ENCODE measurements at regions not wholly inside any gene's neighbourhood (a gene's known extent, or its start where the extent isn't known, plus 50 kb on each side); places are given as distances from the start of the nearest gene placed in this dataset.

DNA sequence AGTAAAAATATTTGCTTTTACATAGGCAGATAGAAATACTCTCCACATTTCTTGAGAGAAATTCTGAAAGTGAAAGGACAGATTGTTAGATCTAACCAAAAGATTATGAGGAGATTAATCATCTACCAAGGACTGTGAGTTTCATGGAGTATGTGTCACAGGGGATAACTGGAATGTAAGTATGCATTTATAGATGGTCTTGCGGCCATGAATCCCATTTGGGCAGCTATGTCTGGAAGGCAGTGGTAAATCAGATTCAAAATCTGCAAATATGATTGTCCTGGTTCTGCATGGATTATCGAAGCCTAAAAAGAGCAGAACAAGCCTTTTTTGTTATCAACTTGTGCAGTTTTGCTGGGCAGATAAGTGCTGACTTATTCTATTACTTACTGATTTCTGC lies 293.8 kb downstream of the RFPL4B start:
- TF ChIP-seq EZH2 (IDR thresholded peaks at IDR 0.05; ENCODE audit: insufficient read depth, low read length): no peak
- TF ChIP-seq, protein P1, sequence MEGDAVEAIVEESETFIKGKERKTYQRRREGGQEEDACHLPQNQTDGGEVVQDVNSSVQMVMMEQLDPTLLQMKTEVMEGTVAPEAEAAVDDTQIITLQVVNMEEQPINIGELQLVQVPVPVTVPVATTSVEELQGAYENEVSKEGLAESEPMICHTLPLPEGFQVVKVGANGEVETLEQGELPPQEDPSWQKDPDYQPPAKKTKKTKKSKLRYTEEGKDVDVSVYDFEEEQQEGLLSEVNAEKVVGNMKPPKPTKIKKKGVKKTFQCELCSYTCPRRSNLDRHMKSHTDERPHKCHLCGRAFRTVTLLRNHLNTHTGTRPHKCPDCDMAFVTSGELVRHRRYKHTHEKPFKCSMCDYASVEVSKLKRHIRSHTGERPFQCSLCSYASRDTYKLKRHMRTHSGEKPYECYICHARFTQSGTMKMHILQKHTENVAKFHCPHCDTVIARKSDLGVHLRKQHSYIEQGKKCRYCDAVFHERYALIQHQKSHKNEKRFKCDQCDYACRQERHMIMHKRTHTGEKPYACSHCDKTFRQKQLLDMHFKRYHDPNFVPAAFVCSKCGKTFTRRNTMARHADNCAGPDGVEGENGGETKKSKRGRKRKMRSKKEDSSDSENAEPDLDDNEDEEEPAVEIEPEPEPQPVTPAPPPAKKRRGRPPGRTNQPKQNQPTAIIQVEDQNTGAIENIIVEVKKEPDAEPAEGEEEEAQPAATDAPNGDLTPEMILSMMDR (IDR thresholded peaks at IDR 0.05; ENCODE audit: insufficient read depth, low read depth, low read length): no peak
